ENCODE measurements at regions not wholly inside any gene's neighbourhood (a gene's known extent, or its start where the extent isn't known, plus 50 kb on each side); places are given as distances from the start of the nearest gene placed in this dataset.

GRCh38 chr16:52834736-52835465, 217.8 kb downstream of the CHD9NB start:
- TF ChIP-seq ZBTB21 (CRISPR knock-in tag; IDR thresholded peaks at IDR 0.05; ENCODE audit: borderline replicate concordance): no peak
- TF ChIP-seq CTCF (IDR thresholded peaks at IDR 0.05): no peak
- no peak for TF ChIP-seq E2F1 (CRISPR knock-in tag; IDR thresholded peaks at IDR 0.05)
- no peak for TF ChIP-seq MAX (CRISPR knock-in tag; IDR thresholded peaks at IDR 0.05)
- TF ChIP-seq ZNF232 (CRISPR knock-in tag; IDR thresholded peaks at IDR 0.05): no peak
- TF ChIP-seq NR2C2 (CRISPR knock-in tag; IDR thresholded peaks at IDR 0.05): no peak
- no peak for TF ChIP-seq USF2 (CRISPR knock-in tag; IDR thresholded peaks at IDR 0.05)
- TF ChIP-seq SP1 (CRISPR knock-in tag; conservative IDR thresholded peaks at IDR 0.05): no peak
- no peak for TF ChIP-seq USF1 (CRISPR knock-in tag; IDR thresholded peaks at IDR 0.05)

All from WTC11 (cell line).